SK-MEL-5 (cell line): ENCODE measurements at regions not wholly inside any gene's neighbourhood (a gene's known extent, or its start where the extent isn't known, plus 50 kb on each side); places are given as distances from the start of the nearest gene placed in this dataset.

Source experiments
- DNase-seq: peaks from one replicate; pipeline ENCODE4 v3.0.0-alpha.2; 2016; ENCODE audit warnings: low read depth, low spot score
- in situ Hi-C: cut with HindIII; loops from 2 replicates; pipeline ENCODE4 v1.10.0; 2016; ENCODE audit warnings: low sequenced_read_pairs, high pct_unique_total_duplicates, low pct_unique_long_range_greater_than_20kb

GRCh38 chr17:71234349-71234748 lies 886.5 kb upstream of the SOX9 start:
- in situ Hi-C loops, result loop anchor here (25.0 kb wide), 1 partner anchor 1303 kb away; no protein-coding TSS in a partner anchor

DNA sequence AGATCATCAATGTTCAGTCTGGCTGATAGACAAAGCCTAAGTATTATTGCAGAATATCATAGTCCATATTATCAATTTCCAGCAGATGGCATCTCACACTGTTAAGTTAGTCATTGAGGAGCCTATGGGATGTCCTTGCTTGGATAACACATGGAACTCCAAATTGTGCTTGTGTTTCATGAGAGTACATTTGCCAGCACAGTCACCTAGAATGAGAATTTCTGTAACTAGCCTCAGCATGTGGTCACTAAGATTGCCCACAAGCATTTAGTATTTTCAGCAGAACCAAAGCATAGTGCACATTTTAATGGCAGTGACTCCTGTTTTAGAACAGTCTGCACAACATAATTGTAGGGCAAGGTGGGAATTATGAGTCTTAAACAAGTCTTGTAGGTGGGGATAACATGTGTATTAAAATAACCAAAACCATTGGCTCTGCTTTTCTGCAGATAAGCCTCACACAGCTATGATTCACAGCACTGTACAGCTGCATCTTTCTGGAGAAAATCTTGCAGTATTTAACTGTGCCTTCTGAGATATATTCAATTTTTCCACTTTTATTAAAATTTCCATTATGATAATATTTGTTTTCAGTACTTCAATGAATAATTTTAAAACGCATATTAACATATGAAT lies 882.8 kb upstream of the SOX9 start:
- in situ Hi-C loops, result loop anchor here (25.0 kb wide), 1 partner anchor 1299 kb away; no protein-coding TSS in a partner anchor
- peak; percentile 75 for DNase-seq

More at GRCh38 chr17:71234349-71234748, 886.5 kb upstream of the SOX9 start:
- DNase-seq, result no peak

DNA sequence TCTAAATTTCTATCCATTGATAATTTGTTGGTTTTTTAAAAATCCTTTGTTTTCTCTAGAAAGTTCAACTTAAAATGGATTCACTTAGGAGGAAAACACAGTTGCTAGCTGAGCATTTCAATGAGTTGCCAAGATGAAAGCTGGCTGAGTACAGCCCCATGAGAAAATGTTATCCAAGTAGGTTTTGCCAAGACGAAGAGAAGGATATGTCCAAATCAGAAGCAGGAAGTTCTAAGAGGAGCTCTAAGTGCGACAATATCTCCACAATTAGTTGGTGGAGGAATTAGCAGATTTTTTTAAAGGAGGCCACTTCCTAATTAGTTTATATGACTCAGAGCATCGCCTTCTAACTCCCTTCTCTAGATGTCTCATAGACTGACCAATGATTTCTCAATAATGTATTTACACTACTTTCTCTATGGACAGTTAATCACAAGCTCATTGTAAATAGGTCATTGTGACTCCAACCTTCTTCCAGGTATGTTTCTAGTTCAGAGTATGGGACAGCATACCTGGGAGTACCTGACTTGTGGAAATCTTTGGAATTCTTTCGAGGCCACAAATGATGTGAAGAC lies 873.3 kb upstream of the SOX9 start:
- in situ Hi-C loops, result loop anchor here (25.0 kb wide), 1 partner anchor 1290 kb away; no protein-coding TSS in a partner anchor
- no peak for DNase-seq

GRCh38 chr17:71251276-71251675 lies 869.5 kb upstream of the SOX9 start:
- in situ Hi-C loops, result no loop called here
- peak; percentile 11 for DNase-seq

DNA sequence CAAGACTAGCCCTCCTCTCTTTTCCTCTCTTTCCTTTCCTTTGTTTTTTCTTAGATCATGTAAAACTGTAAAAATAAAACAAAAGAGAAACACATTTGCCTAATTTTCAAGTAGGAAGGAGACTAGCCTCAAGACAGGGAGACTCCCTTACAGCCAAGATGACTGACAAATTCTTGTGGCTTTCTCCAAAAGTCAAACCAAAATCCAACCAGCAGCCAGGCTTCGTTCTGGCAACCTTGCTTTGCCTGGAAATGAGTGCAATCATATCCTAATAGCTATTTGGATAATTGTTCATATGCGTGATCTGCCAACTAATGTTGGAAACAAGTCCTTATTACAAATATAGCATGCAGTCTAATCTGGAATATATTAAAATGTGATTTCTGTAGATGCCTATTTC lies 868.9 kb upstream of the SOX9 start:
- DNase-seq, result no peak
- in situ Hi-C loops, result no loop called here

- DNase-seq, result no peak
- in situ Hi-C loops, result no loop called here
Measured at GRCh38 chr17:71252436-71252835, 868.4 kb upstream of the SOX9 start.

GRCh38 chr17:71257096-71257495 lies 863.7 kb upstream of the SOX9 start:
- in situ Hi-C loops, result no loop called here
- DNase-seq, result no peak

- DNase-seq, result no peak
- in situ Hi-C loops, result no loop called here
Measured at GRCh38 chr17:71260366-71260940, 860.4 kb upstream of the SOX9 start.

DNA sequence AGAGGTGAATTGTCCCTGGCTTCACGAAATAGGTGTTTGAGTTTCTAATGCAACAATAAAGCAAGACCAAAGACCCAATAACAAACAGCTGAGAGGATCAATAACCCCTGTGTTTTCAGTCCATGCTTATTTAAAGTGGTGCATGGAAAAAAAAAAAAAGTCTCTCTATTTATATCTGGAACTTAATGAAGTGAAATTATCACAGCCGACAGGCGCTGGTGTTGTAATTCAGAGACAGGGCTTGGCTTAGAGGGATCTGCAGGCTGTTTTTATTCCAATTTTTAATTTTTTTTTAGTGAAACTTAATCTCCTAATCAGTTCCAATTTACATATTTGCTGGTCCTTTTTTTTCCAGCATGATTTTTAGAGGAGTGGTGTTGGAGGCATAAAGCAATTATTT lies 858.2 kb upstream of the SOX9 start:
- no peak for DNase-seq
- in situ Hi-C loops, result no loop called here

- in situ Hi-C loops, result no loop called here
- DNase-seq, result no peak
Measured at GRCh38 chr17:71267668-71268067, 853.2 kb upstream of the SOX9 start.

- in situ Hi-C loops, result no loop called here
- DNase-seq, result no peak
Measured at GRCh38 chr17:71269201-71269600, 851.6 kb upstream of the SOX9 start.

GRCh38 chr17:71273441-71273840 lies 847.4 kb upstream of the SOX9 start:
- in situ Hi-C loops, result no loop called here
- DNase-seq, result no peak

DNA sequence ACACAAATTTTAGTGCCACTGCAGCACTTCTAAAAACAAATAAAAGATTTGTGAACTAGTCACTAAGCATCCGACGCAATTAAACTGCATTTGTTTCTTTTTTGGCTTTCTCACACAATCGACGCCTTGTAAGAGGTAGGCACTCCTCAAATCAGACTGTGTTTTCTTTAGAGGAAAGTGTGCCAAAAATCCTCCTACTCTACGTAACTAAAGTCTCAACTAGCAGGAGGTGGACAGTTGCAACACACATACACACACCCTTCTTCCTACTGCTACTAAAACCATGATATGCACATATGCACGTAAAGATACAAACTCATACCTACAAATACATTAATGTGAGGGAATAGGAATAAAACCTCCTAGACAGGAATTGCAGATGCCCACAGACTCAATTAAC lies 844.7 kb upstream of the SOX9 start:
- in situ Hi-C loops, result no loop called here
- peak; percentile 38 for DNase-seq

DNA sequence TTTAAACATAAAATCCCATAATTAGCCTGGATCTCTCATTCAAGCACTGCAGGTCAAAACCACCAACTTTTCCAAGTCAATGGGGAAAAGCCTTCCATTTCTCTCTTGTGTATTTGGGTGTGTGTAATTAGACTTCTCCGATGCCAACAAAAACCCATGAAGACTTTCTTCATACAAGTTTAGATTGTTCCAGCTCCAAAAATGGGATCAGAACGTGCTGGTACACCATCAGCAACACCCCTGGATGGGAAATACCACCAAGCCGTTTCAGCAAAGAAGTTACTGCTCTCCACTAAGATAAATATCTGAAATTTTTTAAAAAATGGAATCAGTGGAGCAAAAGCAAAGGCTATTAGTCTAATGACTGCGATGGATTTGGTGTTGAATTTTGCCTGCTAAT lies 837.3 kb upstream of the SOX9 start:
- in situ Hi-C loops, result no loop called here
- DNase-seq, result no peak

DNA sequence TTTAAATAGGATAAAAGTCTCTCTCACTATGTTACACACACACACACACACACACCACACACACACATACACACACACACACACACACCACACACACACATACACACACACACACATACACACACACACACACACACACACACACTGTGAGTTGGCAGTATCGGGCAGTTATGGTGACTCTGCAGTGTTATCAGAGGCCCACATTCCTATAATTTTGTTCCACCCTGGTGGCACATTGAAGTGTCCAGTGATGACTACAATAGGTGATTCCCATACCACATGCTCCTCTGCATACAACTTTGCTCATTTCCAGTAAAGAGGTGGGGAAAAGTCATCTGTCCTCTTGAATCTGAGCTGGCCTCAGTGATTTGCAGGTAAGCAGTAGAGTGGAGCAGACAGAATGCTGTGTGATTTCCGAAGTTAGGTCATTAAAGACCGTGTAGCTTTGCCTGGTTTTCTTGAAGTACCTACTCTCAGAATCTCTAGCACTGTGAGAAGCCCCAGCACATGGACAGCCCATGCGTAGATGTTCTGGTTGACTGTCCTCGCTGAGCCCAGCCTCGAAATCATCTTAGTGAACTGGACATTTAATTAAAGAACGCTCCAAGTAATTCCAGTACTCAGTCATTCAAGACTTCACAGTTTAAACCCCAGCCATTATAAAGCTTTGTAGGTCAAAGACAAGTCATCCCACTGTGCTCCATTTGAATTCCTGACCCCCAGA lies 836.6 kb upstream of the SOX9 start:
- in situ Hi-C loops, result no loop called here
- DNase-seq, result no peak

GRCh38 chr17:71286625-71287024 lies 834.2 kb upstream of the SOX9 start:
- in situ Hi-C loops, result no loop called here

DNA sequence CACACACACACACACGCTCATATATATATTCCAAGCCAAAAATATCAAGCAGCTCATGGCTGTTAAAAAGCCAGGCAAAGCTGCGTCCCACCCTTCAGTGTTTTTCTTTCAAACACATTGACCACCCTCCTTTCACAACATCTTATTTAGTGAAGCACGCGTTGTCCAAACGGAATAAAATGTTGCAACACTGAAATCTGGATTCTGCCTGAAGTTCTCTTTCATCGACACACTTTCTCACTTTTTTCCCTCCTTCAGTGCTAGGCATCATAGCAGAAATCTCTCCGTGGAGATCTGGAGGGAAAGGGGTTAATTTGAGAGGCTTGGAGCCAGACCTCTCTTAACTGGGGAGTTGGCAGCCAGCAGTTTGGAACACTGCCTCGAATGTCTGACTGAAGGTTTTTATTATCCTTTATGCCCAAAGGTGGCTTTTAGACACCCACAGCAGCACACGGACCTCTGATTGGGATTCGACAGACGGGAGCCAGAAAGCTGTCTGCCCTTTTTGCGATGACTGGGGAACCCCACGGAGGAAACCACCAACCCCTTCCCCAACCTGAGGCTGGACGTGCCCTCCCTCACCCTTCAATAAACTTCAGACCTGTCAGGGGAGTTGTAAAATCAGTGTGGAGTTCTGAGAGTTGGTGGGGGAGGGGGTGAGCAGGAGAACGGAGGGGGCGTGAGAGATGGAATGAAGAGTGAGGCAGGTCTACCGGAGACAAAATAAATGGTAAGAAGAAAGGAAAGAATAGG lies 833.6 kb upstream of the SOX9 start:
- in situ Hi-C loops, result no loop called here
- DNase-seq, result no peak

More at GRCh38 chr17:71286625-71287024, 834.2 kb upstream of the SOX9 start:
- no peak for DNase-seq

DNA sequence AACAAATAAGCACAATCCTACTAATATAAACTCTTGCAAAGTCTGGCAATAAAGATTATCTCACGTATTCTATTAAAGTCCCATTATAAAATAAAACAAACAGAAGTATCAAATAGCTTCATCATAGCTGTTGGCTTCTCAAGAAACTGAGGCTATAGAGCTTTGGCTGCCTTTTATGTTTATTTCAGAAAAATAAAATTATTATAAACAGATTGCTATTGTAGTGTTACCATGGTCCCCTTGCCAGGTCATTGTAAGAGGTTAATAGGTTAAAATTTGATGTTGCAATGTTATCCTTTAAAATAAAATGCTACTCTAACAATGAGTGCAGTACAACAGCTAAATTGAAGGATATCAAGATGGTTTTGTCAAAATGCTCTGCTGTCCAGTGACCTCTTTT lies 828.8 kb upstream of the SOX9 start:
- DNase-seq, result no peak
- in situ Hi-C loops, result no loop called here
